PC-9 (cell line): ENCODE measurements at regions not wholly inside any gene's neighbourhood (a gene's known extent, or its start where the extent isn't known, plus 50 kb on each side); places are given as distances from the start of the nearest gene placed in this dataset.

ENCODE experiments used
- EZH2 ChIP-seq: fragments of 200-600 bp; sonication (generic); IDR thresholded peaks from 2 replicates; pipeline ENCODE4 v1.8.0; 2017; ENCODE audit warnings: antibody characterized with exemption, low read depth
- TF ChIP-seq, protein P1 (sequence below): fragments of 200-600 bp; sonication (generic); conservative IDR thresholded peaks from 2 replicates; pipeline ENCODE4 v1.6.1; 2017; ENCODE audit warnings: mixed run types, antibody characterized with exemption, mild to moderate bottlenecking, moderate library complexity

DNA sequence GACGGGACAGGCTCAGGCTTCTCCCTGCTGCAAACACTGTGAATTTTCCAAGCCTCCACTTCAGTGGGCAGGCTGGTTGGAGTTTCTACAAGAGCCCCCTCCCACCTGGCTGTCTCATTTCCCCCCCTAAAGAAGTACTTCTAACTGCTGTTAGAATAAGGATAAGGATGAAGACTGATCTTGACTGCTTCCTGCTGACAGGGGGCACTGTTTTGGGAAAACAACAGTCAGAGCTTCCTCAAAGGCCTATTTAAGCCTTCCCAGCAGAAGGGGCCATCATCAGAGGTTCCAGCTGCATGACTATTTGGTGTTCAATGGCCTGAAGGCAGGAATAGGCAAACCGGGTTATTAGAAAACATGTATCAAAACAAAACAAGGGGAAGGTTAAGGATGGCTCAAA lies 1162.8 kb downstream of the DSC3 start:
- TF ChIP-seq, protein P1, sequence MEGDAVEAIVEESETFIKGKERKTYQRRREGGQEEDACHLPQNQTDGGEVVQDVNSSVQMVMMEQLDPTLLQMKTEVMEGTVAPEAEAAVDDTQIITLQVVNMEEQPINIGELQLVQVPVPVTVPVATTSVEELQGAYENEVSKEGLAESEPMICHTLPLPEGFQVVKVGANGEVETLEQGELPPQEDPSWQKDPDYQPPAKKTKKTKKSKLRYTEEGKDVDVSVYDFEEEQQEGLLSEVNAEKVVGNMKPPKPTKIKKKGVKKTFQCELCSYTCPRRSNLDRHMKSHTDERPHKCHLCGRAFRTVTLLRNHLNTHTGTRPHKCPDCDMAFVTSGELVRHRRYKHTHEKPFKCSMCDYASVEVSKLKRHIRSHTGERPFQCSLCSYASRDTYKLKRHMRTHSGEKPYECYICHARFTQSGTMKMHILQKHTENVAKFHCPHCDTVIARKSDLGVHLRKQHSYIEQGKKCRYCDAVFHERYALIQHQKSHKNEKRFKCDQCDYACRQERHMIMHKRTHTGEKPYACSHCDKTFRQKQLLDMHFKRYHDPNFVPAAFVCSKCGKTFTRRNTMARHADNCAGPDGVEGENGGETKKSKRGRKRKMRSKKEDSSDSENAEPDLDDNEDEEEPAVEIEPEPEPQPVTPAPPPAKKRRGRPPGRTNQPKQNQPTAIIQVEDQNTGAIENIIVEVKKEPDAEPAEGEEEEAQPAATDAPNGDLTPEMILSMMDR, result no peak
- no peak for TF ChIP-seq EZH2
